OCI-LY7 (cell line): ENCODE measurements at regions not wholly inside any gene's neighbourhood (a gene's known extent, or its start where the extent isn't known, plus 50 kb on each side); places are given as distances from the start of the nearest gene placed in this dataset.

Experiments used
- CTCF ChIP-seq: fragments of 200-600 bp; sonication (generic); conservative IDR thresholded peaks from 2 replicates; pipeline ENCODE4 v1.5.1; 2014; ENCODE audit warnings: mild to moderate bottlenecking, antibody characterized with exemption, low read length, moderate library complexity, mixed read lengths
- EZH2phosphoT487 ChIP-seq: fragments of 200-600 bp; sonication (generic); IDR thresholded peaks from 2 replicates; pipeline ENCODE4 v1.6.1; 2018; ENCODE audit warnings: low read depth, borderline replicate concordance, mild to moderate bottlenecking, mixed run types, antibody characterized with exemption, low read length, moderate library complexity, mixed read lengths

GRCh38 chr7:112905413-112905812, 115.2 kb upstream of the TMEM168 start:
- TF ChIP-seq CTCF (no peak), EZH2phosphoT487 (no peak)
